ENCODE measurements at regions not wholly inside any gene's neighbourhood (a gene's known extent, or its start where the extent isn't known, plus 50 kb on each side); places are given as distances from the start of the nearest gene placed in this dataset.
A peak's percentile ranks its signal among the peaks of the same experiment; 100 is the strongest.

- FAIRE-seq (no peak), DNase-seq (ENCODE audit: low spot score in 2 of 2) (no peak)
Measured at GRCh38 chr6:2388554-2389324, 143.3 kb upstream of the GMDS start.

- FAIRE-seq (no peak), DNase-seq (ENCODE audit: low spot score in 2 of 2) (no peak)
Measured at GRCh38 chr6:2387445-2387844, 142.0 kb upstream of the GMDS start.

- FAIRE-seq = no peak
Measured at GRCh38 chr6:2385471-2385983, 140.1 kb upstream of the GMDS start.

GRCh38 chr6:2384528-2384927, 139.1 kb upstream of the GMDS start:
- DNase-seq (ENCODE audit: low spot score in 2 of 2) = no peak
- no peak for FAIRE-seq

More at GRCh38 chr6:2385471-2385983, 140.1 kb upstream of the GMDS start:
- no peak for DNase-seq (ENCODE audit: low spot score in 2 of 2)

- DNase-seq (ENCODE audit: low spot score in 2 of 2) = no peak
- FAIRE-seq = no peak
Measured at GRCh38 chr6:2381872-2382661, 136.7 kb upstream of the GMDS start.

GRCh38 chr6:2378891-2379652, 133.7 kb upstream of the GMDS start:
- no peak for FAIRE-seq
- DNase-seq (ENCODE audit: low spot score in 2 of 2) = no peak

- DNase-seq (ENCODE audit: low spot score in 2 of 2) = no peak
- FAIRE-seq = no peak
Measured at GRCh38 chr6:2378046-2378657, 132.7 kb upstream of the GMDS start.

- FAIRE-seq (no peak), DNase-seq (ENCODE audit: low spot score in 2 of 2) (no peak)
Measured at GRCh38 chr6:2376429-2377355, 131.3 kb upstream of the GMDS start.

GRCh38 chr6:2375443-2375842, 130.0 kb upstream of the GMDS start:
- no peak for DNase-seq (ENCODE audit: low spot score in 2 of 2)
- no peak for FAIRE-seq

GRCh38 chr6:2369606-2370005, 124.2 kb upstream of the GMDS start:
- DNase-seq (ENCODE audit: low spot score in 2 of 2) (no peak), FAIRE-seq (no peak)

GRCh38 chr6:2363211-2363610, 117.8 kb upstream of the GMDS start:
- FAIRE-seq (no peak), DNase-seq (ENCODE audit: low spot score in 2 of 2) (no peak)

- FAIRE-seq = no peak
Measured at GRCh38 chr6:2361195-2361594, 115.8 kb upstream of the GMDS start.

GRCh38 chr6:2360716-2361115, 115.3 kb upstream of the GMDS start:
- DNase-seq (ENCODE audit: low spot score in 2 of 2) (no peak), FAIRE-seq (no peak)

More at GRCh38 chr6:2361195-2361594, 115.8 kb upstream of the GMDS start:
- DNase-seq (ENCODE audit: low spot score in 2 of 2) = no peak

- DNase-seq (ENCODE audit: low spot score in 2 of 2) (no peak), FAIRE-seq (no peak)
Measured at GRCh38 chr6:2360126-2360525, 114.7 kb upstream of the GMDS start.

- FAIRE-seq (no peak), DNase-seq (ENCODE audit: low spot score in 2 of 2) (no peak)
Measured at GRCh38 chr6:2355150-2355549, 109.7 kb upstream of the GMDS start.

- DNase-seq (ENCODE audit: low spot score in 2 of 2) = no peak
- no peak for FAIRE-seq
Measured at GRCh38 chr6:2354138-2354491, 108.7 kb upstream of the GMDS start.

GRCh38 chr6:2353412-2354137, 108.2 kb upstream of the GMDS start:
- FAIRE-seq = peak; percentile 26
- peak; percentile 14 to 67 for DNase-seq (ENCODE audit: low spot score in 2 of 2)

GRCh38 chr6:2351807-2352431, 106.5 kb upstream of the GMDS start:
- DNase-seq (ENCODE audit: low spot score in 2 of 2) (no peak), FAIRE-seq (no peak)

Measured in frontal cortex (tissue), 3 donors.